GM19328 (cell line): ENCODE measurements at regions not wholly inside any gene's neighbourhood (a gene's known extent, or its start where the extent isn't known, plus 50 kb on each side); places are given as distances from the start of the nearest gene placed in this dataset.

Source experiments
- ATAC-seq: cut with Tn5 transposase; IDR thresholded peaks from one replicate; pipeline ENCODE4 v1.9.1; 2021; ENCODE audit warnings: mild to moderate bottlenecking, moderate library complexity; ENCODE audit not compliant: unreplicated experiment

GRCh38 chr5:28214292-28214691 lies 1175.9 kb upstream of the CDH9 start:
- no peak for ATAC-seq

DNA sequence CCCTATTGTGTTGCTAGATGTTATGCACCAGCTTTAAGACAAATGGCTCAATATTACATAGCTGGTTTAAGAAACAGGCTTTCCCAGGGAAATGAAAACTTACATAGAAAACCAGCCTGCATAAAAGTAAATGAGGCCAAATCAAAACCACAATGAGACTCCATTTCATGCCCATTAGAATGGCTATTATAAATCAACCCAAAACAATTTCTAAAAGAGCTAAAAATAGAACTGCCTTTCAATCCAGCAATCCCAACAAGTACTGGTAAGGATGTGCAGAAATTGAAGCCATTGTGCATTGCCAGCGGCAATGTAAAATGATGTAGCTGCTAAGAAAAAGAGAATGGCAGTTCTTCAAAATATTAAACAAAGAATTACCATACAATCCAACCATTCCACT lies 1170.0 kb upstream of the CDH9 start:
- ATAC-seq, result no peak

DNA sequence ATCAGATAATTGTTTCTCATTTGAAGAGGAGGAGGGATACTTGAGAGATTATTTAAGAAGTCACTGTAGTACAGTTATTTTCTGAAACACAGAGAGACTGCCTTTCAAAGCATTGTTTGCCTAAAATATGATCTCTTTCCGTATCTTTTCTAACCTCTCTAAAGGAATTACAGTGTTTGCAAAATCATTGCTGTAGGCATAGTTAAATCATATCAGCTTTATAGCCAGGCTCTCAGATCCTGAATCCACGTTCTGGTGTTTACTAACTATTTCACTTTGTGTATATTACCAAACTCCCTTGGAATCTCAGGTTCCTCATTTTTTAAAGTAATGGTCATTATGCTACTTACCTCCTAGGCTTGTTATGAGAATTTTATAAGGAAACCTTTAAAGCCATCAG lies 1151.6 kb upstream of the CDH9 start:
- ATAC-seq, result no peak

DNA sequence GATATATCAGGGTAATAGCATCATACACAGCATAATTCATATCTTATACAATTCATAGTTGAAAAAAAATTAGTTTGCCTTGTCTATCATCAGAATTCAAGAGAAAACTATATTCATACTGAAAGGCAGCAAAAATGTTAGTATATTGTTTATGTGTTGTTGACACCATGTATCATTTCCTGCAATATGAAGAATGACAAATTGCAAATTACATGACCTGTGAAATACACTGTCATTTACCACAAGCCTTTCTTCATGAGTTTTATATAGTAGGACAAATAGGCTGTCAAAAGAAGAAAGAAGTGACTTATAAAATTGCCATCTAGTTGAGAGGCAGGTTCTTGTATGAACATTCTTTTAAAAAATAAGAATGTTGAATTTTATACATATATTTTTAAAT lies 1136.3 kb upstream of the CDH9 start:
- ATAC-seq, result no peak

DNA sequence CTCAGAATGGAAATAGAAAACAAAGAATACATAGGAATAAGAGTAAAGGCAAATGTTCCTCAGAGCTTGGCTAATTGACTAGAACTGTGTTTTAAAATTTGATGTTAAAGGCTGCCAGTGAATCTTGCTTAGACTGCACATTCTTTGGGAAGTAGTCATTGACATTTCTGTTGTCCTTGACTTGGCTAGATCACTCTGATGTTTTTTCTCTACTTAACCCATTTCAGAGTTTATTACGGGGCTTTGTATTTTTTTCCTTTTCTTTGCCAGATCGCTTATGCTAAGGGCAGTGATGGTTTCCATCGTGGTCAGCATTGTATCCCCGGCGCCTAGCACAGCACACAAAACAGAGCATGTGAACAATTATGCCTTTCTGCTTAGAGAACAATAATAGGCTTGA lies 1126.7 kb upstream of the CDH9 start:
- no peak for ATAC-seq

- ATAC-seq, result no peak
These were observed 1126.2 kb upstream of the CDH9 start for GRCh38 chr5:28164568-28164967.

DNA sequence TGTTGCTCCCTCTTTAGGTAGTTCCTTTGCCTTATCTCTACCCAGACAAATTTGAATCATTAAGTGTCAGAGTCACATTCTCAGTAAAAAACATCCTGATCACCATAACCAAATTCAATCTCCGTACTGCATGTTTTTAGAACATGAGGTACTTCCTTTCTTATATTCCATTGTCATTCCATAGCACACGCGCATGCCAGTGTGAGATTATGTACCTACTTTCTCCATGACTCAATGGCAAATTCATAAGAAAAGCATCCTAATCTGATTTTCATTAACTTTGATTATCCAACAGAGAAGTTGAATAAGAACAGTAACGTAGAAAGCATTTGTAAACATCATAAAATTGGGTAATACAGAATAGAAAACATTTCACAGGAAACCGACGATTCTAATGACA lies 1118.6 kb upstream of the CDH9 start:
- no peak for ATAC-seq

GRCh38 chr5:28143519-28143918 lies 1105.1 kb upstream of the CDH9 start:
- no peak for ATAC-seq

- ATAC-seq, result no peak
These were observed 1093.8 kb upstream of the CDH9 start for GRCh38 chr5:28132151-28132550.

DNA sequence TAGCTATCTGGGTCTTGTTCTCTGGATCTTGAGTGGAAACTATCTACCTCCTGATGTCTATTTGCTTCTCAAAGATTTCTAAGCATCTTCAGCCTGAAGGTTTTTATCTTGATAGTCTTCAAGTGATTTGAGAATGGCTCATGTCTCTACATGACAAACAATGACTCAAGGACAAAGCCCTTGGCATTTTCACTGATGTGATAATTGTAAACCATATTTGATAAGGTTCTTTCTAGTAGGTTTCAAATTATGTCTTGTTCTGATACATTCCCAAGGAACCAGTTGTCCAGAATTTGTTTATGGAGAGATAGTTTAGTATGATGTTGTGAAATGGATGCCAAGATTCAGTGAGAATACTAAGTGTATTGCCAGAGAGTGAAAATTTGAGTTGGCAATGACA lies 1079.3 kb upstream of the CDH9 start:
- no peak for ATAC-seq

DNA sequence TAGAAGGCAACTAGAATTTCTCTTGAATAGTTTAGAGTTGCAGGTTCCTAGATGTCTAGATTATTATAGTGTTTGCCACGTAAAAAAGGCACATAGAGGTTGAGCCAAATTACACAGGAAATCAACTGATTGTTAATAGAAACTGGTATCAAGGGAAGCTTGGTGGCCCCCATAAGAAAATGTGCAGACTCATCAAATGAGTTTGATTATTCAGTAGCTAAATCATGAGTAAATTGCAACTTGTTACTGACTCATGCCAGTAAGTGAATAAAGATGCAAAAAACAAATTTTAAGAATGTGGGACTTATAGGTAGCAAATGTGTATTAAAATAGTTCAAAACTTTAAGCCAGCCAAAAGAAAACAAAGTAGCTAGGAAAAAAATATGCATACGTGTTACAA lies 1078.9 kb upstream of the CDH9 start:
- ATAC-seq, result no peak

- ATAC-seq, result no peak
These were observed 1072.4 kb upstream of the CDH9 start for GRCh38 chr5:28110781-28111180.

DNA sequence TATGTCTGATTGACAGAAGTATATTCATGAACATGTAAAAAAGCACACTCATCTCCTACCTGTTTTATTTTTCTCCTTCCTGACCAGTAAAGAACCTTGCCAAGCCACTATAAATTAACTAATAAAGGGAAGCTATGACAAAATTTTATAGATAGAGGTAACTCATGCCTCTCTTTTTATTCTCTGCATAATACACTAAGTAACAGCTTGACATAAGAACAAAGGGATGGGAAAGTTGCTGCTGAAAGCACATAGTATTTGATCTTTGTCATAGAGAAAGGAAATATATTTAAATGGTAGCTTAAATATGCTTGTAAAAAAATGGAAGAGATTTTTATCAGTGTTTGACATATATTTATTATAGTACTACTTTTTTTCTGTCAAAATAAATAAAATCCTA lies 1065.7 kb upstream of the CDH9 start:
- no peak for ATAC-seq

DNA sequence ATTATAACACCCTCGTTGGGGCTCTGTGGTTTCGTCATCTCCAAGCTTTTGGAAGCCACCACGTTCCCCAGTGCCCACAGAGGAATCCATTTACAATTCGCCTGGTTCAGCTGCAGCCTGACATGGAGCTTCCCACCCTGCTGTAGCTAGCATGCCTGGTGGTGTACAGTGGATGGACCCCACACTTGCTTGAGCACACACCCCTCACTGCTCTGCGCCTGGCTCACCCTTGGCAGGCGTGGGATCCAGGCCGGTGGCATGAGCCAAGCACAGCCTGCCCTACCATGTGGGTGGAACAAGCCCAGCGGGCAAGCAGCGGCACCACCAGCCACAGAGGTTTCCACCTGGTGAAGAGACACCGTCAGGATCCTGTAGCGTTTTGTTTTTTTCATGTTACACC lies 1045.7 kb upstream of the CDH9 start:
- no peak for ATAC-seq

GRCh38 chr5:28082610-28083009 lies 1044.2 kb upstream of the CDH9 start:
- ATAC-seq, result no peak

DNA sequence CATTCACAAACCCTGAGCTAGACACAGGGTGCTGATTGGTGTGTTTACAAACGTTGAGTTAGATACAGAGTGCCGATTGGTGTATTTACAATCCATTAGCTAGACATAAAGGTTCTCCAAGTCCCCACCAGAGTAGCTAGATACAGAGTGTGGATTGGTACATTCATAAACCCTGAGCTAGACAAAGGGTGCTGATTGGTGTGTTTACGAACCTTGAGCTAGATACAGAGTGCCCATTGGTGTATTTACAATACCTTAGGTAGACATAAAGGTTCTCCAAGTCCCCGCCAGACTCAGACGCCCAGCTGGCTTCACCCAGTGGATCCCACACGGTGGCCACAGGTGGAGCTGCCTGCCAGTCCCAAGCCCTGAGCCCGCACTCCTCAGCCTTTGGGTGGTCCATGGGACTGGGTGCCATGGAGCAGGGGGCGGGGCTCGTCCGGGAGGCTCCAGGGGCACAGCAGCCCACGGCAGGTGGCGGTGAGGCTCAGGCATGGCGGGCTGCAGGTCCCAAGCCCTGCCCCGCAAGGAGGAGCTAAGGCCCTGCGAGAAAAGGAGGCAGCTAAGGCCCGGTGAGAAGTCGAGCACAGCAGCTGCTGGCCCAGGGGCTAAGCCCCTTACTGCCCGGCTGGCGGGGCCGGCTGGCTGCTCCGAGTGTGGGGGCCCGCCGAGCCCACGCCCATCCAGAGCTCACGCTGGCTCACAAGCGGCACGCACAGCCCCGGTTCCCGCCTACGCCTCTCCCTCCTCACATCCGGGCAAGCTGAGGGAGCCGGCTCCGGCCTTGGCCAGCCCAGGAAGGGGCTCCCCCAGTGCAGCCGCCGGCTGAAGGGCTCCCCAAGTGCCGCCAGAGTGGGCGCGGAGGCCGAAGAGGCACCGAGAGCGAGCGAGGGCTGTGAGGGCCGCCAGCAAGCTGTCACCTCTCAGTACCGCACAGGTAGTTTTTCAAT lies 1039.2 kb upstream of the CDH9 start:
- ATAC-seq, result no peak

GRCh38 chr5:28066856-28067255 lies 1028.5 kb upstream of the CDH9 start:
- ATAC-seq, result no peak

DNA sequence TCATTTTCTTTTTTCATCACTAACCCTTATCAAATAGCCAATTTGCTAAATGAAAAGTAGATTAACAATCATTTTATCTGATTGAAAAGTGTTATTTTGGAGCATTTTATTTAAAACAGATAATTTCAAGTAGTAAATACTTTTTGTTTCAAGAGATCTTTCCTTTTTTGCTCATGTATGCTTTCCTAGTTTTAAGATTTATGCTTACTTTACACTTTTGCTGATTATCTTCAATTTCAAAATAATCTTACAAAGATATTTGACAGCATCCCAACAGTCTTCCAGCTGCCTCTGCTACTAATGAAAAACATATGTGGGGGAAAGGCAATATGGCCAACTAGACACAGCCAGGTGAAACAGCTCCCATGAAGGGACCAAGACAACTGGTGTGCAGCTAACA lies 1027.3 kb upstream of the CDH9 start:
- ATAC-seq, result no peak

DNA sequence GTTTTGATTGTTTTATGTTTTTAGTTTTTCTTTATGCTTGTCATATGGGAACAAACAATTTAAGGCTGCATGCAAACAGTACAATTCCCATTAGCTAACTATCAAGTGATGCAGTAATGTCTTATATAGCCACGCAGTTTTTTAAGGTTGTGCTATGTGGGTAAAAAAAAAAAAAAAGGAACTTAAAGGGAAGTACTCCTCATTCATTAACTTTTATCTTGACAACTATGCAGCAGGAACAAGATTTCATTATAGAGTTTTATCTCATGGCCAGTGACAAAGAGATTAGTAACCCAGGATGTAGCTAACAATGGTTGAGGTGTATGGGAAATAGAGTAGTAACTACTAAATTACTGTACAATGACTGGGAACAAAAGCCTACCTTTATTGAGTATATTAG lies 1008.2 kb upstream of the CDH9 start:
- ATAC-seq, result no peak

GRCh38 chr5:28027851-28028250 lies 989.5 kb upstream of the CDH9 start:
- ATAC-seq, result no peak

DNA sequence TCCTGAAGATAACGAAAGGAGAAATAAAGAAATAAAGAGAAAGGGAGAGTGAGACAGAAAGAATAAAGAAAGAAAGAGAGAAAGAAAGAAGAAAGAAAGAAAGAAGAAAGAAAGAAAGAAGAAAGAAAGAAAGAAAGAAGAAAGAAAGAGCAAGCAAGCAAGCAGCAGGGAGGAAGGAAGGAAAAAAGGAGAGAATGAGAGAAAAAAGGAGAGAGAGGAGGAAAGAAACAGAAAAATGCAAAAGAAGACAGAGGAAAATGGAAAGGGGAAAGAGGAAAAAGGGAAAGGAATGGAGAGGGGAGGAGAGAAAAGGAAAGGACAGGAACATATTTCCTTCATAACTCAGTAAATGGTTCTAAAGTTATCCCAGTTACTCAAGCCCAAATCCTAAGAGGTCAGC lies 978.8 kb upstream of the CDH9 start:
- no peak for ATAC-seq

- no peak for ATAC-seq
These were observed 976.4 kb upstream of the CDH9 start for GRCh38 chr5:28014779-28015178.

GRCh38 chr5:28012538-28012937 lies 974.2 kb upstream of the CDH9 start:
- no peak for ATAC-seq
